ENCODE measurements at regions not wholly inside any gene's neighbourhood (a gene's known extent, or its start where the extent isn't known, plus 50 kb on each side); places are given as distances from the start of the nearest gene placed in this dataset.
"Not testable (repeated sequence)": the region's sequence is repeated elsewhere in the genome, so short reads cannot be mapped to it uniquely, and the experiment has no call there.

DNA sequence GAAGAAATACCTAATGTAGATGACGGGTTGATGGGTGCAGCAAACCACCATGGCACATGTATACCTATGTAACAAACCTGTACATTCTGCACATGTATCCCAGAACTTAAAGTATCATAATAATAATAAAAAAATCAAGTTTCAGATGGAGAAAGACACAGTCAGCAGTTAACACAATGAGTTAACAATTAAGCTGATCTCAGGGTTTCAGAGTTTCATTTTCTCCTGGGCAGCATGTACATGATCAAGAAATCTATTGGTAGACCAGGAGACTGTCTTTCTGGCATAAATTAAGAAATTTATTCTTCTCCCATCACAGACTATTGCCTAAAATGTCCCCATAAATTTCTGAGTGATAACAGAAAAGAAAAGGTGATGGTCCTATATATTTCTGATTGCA, 155.3 kb downstream of the RAD51AP2 start:
- DNase-seq (ENCODE audit: low spot score), result no peak

DNA sequence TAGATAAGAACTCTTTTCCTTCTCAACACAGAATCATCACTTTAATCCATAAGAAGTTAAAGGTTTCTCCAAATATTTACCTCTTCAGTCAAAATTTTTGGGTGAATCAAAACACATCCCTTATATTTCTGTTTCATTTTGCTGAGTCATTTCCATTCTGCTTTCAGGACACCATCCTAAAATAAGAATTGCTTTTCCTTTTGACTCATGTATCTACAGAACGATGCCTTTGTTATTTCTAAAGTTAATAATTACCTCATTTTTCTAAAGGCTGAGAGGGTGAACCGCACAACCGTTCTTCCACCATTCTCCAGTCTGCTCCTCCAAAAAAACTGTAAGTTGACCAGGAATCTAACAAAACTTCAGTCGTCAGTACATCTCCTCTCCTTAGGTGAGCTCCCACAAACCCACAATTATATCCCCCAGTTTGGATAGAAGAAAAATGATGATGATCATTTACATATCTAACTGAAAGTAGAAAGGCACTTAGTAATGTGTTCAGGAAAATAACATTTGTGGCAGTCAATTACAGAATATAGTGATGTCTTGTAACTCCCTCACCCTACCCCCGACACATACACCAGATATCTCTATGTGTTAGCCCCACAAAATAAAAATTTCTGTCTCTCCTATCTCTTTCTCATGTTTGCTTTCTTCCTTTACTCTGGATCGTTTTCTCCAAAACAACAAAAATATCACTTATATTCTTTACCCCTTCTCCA, 162.5 kb downstream of the RAD51AP2 start:
- DNase-seq (ENCODE audit: low spot score), result peak; percentile 9

DNA sequence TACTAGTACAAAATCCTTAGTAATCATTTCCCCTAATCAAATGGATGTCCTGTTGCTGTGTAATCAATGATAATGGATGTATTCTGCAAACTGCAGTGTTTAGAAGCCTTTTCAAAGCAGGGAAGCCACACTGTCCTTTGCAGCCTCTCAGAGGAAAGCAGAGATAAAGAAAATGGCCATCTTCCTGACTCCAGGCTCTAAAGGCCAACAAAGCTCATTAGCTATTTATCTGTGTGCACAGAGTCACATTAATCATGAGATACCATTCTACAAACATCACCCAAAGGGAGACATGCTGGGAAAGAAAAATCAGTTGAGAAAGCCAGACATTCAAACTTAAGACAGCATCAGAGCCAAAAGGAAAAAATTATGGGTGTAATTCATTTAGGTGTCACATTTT, 165.0 kb downstream of the RAD51AP2 start:
- DNase-seq (ENCODE audit: low spot score), result no peak

DNA sequence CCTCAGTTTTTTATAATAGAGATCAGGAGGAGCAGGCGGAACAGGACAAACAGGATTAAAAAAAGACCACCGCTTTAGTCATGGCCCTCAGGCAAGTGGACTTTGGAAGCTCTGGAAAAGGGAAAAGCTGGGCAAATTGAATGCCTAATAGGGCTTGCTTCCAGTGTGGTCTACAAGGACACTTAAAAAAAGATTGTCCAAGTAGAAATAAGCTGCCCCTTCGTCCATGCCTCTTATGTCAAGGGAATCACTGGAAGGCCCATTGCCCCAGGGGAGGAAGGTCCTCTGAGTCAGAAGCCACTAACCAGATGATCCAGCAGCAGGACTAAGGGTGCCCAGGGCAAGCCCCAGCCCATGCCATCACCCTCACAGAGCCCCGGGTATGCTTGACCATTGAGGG, 175.5 kb downstream of the RAD51AP2 start:
- DNase-seq (ENCODE audit: low spot score), result not testable (repeated sequence)

DNA sequence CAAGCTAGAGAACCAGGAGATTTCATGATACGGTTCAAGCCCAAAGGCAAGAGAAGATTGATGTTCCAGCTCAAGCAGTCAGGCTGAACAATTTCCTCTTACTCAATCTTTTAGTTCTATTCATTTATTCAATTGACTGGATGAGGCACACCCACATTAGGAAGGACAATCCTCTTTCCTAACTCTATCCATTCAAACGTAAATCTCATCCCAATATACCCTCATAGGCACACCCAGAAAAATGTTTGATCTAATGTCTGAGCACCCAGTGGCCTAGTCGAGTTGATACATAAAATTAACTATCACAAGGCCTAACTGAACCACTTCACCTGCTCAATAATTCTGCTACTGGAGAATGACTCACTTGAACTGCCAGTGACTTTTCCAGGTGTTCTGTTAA, 180.7 kb downstream of the RAD51AP2 start:
- DNase-seq (ENCODE audit: low spot score), result no peak

DNA sequence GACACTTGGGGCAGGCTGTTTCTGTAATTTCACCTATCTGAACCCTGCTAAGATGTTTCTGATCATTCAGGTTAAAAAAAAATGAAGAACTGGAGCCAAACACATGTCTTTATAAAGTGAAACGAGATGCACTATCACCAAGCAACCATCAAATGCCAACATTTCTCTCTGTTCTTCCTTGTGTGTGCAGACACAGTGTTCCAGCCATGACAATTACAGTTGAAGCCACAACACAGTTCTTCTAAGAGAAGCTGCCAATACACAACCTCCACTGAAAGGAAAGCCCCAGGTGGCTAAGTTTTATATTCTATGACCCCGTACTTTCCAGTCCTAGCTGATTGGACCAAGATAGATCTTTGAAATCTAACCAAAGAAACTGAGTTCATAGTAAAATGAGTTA, 181.8 kb downstream of the RAD51AP2 start:
- DNase-seq (ENCODE audit: low spot score), result no peak

DNA sequence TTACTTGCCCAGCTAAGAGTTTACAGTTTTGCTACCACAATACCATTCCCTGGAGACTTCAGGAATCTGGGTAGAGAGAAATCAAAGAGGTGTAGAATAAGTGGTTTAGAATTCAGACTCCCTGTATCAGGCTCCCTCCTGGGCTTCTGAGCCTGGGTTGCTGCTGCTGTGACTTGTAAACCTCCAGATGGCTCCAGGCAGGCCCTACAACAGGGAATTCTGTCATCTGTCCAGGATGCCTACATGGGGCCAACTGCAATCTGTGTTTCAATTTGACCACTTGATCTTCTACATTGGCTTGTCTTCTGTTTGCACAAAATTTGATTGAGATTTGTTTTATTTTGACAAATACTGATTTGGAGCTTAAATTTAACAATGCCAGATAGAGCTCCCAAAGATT, 183.9 kb downstream of the RAD51AP2 start:
- DNase-seq (ENCODE audit: low spot score), result no peak

DNA sequence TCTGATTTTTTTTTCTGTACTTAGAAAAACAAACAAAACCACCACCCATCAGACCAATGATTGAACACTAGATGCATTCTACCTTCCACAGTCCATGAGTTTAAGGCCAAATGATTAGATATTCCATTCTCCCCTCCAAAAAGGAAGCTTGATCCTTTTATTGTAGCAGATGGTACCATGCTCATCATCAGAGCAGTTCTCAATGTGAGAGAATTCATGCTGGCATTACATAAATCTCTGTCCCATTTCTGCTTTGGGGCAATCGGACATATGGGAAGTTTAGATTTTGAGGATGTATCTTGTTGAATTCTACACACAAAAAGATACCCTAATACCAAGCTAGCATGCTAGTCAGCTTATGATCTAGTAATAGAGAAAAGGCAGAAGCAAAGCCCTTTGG, 186.6 kb downstream of the RAD51AP2 start:
- DNase-seq (ENCODE audit: low spot score), result no peak

DNA sequence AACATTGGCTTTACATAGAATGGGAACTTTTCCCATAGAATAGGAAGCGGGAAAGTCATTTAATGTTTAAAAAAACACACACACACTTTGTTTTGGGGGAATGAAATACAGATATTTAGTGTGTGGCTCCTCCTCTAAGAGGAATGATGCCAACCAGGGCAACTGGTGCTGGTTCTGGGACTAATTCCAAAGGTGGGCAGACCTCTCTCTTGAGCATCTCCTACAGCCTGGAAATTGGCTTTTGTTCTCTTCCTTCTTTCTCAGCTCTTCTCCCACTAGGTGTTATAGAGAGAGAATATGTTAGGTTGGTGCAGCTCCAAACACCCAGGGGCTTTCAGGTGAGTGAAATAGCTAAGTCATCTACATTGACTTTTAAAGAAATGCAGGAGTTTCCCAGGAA, 190.1 kb downstream of the RAD51AP2 start:
- no peak for DNase-seq (ENCODE audit: low spot score)

DNA sequence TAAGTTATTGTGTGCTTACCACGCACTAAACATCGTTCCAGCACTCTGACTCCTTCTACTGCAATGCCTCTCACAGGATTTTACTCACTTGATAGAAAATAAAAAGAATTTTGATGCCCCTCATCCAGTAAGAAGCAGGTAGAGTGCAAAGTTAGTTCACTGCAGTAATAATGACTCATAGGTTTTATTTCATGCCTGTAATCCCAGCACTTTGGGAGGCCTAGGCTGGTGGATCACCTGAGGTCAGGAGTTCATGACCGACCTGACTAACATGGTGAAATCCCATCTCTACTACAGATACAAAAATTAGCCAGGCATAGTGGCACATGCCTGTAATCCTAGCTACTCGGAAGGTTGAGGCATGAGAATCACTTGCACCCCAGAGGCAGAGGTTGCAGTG, 190.6 kb downstream of the RAD51AP2 start:
- DNase-seq (ENCODE audit: low spot score), result no peak

DNA sequence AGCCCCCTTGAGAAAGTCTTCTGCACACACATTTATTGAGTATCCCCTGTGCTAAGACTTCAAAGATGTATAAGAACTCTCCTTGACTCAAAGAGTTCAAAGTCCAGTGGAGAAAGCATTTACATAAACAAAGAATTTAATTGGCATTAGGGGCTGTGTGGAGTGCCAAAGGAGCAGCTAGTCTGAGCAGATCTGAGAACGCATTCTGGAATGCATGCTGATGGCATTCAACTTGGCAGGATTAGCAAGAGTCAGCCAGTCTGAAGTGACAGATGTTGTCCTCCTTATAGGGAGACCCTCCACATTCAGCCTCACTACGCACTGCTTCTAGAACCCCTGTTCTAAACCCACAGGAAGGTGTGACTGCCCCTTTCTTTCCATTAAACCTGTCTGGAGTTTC, 191.5 kb downstream of the RAD51AP2 start:
- DNase-seq (ENCODE audit: low spot score), result no peak

DNA sequence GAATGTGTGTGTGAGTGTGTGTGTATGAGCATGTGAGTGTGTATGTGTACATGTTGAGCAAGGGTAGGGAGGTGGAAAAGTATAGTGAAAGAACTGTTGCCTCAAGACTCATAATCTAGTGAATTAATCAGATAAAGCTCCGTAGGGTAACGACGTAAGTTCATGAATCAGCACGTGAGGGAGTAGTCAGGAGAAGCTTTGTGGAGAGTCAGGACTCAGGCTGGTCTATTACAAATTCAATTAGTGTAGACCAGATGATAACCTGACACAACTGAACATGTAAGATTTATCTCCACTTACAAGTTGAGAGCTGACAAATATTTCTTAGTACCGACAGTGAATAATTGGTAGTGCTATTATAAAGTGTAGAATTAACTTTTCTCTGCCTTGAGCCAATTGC, 194.5 kb downstream of the RAD51AP2 start:
- DNase-seq (ENCODE audit: low spot score), result no peak

DNA sequence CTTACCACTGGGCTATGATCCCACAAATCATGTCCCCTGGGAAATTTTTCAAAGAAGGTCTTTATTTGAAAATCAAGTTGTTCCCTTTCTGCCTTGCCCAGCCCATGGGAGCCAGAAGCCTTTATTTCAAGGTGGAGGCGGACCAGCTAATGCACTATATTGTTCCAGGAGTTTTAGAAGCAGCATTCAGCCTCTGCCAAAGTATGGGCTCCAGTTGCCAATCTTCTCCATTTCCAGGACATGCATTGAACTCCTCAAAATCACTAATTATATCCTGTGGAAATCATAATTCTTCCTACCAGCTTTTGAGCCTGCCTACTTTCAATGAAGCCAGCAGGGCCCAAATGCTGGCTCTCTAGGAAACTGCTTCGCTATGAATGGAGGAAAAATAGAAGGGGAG, 195.8 kb downstream of the RAD51AP2 start:
- DNase-seq (ENCODE audit: low spot score), result no peak

DNA sequence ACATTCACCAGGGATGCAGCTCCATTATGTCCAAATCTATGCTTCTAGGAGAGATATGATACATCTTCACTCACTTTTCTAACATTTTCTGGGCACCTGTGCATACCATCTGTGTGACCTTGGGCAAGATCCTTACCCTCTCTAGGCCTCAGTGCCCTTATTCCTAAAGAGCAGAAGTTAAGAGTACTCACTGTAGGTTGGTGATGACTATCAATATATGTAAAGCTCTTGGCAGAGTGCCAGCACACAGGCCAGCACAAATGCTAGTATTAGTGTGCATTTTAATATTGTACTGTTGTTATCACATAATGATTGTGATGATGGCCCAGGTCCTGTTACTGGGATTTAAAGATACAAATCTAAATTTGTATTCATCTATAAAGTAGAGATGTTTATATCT, 199.2 kb downstream of the RAD51AP2 start:
- no peak for DNase-seq (ENCODE audit: low spot score)

DNA sequence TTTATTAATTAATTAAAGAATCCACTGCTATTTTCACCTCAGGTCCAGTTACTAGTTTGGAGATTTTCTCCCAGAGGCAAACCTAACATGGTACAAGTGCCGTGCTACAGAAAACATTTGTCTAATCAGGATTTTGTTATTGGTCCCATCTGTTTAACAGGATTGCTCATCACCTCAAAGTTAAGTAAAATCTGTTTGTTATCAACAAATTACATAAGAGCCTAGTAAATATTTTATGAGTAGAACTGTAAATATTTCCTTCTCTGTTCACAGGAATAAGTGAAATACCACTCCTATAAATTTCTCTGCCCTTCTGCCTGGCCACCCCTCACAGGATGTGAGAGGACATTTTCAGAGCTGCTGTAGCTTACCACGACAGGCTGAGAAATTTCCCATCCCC, 200.2 kb downstream of the RAD51AP2 start:
- no peak for DNase-seq (ENCODE audit: low spot score)

DNA sequence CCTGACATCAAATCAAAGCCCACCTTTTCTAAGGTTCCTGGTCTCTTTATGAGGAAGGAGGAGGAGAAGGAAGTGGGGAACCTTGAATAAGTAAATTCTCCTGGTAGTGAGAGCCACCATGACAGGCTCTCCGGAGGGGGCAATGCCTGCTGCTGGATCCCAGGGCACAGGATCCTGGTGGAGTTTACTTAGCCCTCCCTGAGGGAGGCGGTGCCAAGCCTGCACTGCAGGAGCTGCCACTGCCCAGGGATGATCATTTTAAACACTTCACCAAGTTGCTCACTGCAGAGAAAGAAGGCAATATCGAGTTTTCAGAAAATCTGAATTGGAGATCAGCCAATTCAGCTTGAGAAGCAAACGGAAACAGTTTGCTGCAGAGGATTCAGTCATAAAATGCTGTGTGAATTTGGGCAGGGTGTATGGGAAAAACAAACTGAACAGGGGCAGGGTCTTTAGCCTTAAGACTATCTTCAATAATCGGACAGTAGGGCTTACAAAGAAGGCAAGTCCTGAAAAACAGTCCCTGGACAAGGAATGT, 200.7 kb downstream of the RAD51AP2 start:
- DNase-seq (ENCODE audit: low spot score), result no peak

DNA sequence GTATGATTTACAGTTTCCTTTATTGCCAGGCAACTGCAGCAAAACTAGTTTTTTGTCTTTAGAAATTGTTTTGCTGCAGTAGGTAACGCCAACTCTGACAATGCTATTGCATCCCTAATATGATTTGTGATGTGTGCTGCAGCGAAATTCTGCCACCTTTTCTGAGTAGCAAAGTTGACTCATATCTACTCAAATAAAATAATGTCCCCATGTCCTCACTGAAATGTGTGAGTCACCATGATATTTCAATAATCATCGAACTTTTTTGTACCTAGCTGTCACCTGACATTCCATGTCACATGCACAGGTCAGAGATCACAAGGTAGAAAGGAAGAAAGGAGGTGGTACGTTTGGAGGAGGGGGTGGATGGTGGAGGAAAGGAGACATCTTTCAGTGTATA, 205.0 kb downstream of the RAD51AP2 start:
- DNase-seq (ENCODE audit: low spot score), result no peak

DNA sequence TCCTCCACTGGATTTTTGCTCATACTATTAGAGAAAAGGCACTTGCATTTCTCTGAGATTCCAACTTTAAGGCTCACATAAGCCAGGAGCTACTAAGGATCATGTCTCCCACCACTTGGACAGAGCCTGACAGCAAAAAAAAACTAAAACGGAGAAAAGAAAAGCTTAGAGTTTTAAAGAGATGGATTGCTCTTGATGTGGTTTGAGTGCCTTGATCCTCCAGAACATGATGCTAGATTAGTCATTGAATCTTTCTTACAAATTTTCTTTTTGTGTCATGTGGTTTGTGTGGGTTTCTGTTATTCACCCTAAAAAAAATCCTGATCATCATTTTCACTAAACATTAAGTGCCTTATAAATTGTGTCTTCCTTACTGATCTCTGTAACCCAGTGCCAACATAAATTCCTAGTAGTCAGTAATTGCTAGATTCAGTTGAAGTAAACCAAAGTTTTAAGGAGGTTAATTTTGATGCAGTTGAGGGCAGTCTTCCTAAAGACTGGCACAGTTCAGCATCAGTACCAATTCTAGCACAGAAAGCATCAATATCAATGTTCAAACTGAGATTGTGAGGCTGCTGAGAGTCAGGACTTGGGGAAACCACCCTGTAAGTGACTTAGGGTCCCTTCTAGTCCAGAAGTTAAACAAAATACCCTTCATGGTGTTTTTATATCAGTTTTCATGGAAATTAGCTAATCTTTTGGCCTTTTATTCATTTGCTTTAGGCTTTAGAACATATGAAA, 206.3 kb downstream of the RAD51AP2 start:
- DNase-seq (ENCODE audit: low spot score), result no peak

DNA sequence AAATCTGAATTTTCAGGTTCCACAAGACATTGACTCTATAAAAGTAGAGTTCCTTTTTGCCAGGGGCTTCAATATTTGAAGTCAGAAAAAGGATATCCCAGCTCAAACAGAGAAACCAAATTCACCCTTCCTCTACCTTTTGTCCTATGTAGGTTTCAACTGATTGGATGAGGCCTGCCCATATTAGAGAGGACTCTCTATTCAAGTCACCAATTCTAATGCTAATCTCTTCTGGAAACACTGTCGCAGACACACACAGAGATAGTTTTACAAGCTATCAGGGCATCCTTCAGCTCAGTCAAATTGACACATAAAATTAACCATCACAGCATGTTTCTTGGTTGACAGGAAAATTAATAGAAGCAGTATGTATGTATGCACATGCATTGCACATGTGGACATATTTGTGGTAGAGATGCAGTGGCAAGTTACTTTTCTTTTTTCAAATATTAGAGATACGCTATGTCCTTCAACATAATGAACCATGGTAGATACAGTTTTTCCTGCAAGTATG, 207.1 kb downstream of the RAD51AP2 start:
- no peak for DNase-seq (ENCODE audit: low spot score)

DNA sequence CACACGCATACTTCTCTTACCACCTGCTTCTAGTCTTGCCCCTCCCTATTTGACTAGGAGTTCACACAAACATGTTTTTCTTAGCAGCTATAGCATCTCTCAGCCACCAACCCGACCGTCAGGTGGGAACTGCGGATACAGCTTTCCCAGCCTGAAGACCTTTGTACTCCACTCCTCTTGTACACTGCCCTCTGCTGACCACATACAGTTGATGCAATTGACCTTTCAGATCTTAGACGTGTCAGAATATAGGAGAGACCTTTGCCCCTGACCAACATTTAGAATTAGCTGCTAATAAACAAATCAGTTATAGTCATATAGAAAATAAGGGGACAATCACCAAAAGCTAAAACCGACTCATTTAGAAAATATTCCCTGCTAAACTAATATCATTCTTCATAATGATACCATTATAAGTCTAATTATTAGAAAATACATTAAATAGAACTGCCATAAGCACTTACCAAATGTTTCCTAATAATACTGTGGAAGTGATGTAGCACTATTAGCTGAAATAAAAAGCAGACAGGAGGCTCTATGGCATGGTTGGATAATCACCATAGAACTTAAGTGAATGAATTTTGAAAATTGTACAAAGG, 208.4 kb downstream of the RAD51AP2 start:
- DNase-seq (ENCODE audit: low spot score), result peak; percentile 45

DNA sequence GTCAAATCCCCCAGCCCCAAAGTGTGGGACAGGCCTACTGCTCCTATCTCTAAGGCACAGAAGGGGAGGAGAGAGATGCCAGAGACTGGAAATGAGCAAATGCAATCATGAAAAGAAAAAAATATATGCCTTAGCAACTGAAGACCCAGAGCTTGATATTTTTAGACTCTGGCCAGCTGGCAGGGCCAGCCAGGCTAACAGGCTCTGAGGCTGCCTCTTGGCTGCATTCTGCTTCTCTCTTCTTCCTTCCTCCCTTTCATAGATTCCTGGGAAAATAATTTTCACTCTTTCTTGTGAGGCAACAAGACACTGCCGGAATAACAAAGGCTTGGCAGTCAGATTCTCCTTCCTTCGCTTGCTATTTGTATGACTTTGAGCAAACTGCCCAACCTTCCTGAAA, 209.1 kb downstream of the RAD51AP2 start:
- no peak for DNase-seq (ENCODE audit: low spot score)

DNA sequence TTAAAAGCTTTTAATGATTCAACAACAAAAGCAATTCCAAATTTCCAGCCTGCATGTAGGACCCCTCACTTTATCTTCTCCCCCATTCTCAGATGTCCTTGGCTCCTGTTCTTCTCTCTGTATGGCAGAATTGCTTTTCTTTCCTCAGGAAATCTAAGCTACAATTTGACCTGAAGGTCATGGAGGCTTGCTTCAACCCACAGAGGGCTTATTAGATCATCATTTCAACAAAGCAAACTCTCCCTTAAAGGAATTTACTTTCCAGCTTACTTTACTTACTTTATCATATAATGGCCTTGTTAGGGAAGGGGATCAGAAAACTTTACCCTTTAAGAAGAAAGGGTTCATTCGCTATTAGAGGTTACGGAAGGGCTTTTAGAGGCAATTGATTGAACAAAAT, 211.5 kb downstream of the RAD51AP2 start:
- DNase-seq (ENCODE audit: low spot score), result no peak

DNA sequence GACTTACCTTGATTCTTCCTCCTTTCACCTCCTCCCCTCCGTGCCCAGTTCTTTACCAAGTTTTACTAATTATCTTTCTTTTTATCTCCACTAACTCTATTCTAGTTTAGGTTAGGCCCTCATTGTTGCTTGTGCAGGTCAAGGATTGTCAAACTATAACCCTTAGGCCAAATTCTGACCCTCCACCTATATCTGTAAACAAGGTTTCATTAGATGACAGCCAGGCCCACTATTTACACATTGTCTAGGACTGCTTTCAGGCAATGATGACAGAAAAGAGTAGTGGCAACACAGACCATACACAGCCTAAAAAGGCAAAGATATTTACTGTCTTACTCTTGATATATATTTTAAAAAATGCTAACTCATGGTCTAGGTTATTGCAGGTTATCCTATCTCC, 212.0 kb downstream of the RAD51AP2 start:
- DNase-seq (ENCODE audit: low spot score), result no peak
